Prostate gland (tissue), 2 donors: ENCODE measurements at regions not wholly inside any gene's neighbourhood (a gene's known extent, or its start where the extent isn't known, plus 50 kb on each side); places are given as distances from the start of the nearest gene placed in this dataset.

ENCODE experiments used
- DNase-seq: peaks from one replicate; pipeline ENCODE4 v3.0.0-alpha.2; 2019; ENCODE audit warnings: low spot score
- H3K27ac ChIP-seq, 2 donors: fragments of 200-600 bp; sonication (generic); 2 replicates each; pipeline ENCODE4 v1.5.1; 2017 to 2019
- H3K27me3 ChIP-seq: fragments of 200-600 bp; sonication (generic); replicated peaks from 2 replicates; pipeline ENCODE4 v1.5.1; 2019; ENCODE audit not compliant: insufficient read depth
- H3K36me3 ChIP-seq, 2 donors: fragments of 200-600 bp; sonication (generic); 1 replicate in 1 of 2; 2 replicates in 1 of 2; pipeline versions ENCODE4 v1.5.1 to v1.8.1; 2017 to 2019
- H3K4me1 ChIP-seq: fragments of 200-600 bp; sonication (generic); replicated peaks from 2 replicates; pipeline ENCODE4 v1.5.1; 2019
- H3K4me3 ChIP-seq, 2 donors: fragments of 200-600 bp; sonication (generic); 2 replicates each; pipeline ENCODE4 v1.5.1; 2017 to 2019
- H3K9me3 ChIP-seq: fragments of 200-600 bp; sonication (generic); 2 replicates; pipeline ENCODE4 v1.5.1; 2017
- POLR2A ChIP-seq: fragments of 450-650 bp; IDR thresholded peaks from one replicate; pipeline ENCODE4 v1.6.1; 2016; ENCODE audit warnings: antibody characterized with exemption, mild to moderate bottlenecking
- POLR2AphosphoS5 ChIP-seq: sonication (generic); formaldehyde crosslinking; IDR thresholded peaks from one replicate; pipeline ENCODE4 v1.6.1; 2017; ENCODE audit warnings: antibody characterized with exemption
- WGBS: methylation state at CpG from one replicate; pipeline ENCODE4 v1.1.5; 2018; 5-methylcytosine and 5-hydroxymethylcytosine counted together
- intact Hi-C: fragments of 100-400 bp; cut with DNase I; formaldehyde crosslinking; loops from one replicate; pipeline ENCODE4 v1.14.2; 2022
- TF ChIP-seq, protein P1 (sequence below), 4 experiments: fragments of 200-600 bp in 2 of 4; fragments of 450-650 bp in 2 of 4; sonication (generic) in 2 of 4; IDR thresholded peaks; 1 replicate in 3 of 4; 2 replicates in 1 of 4; pipeline ENCODE4 v1.5.1; 2016 to 2019; ENCODE audit warnings: antibody characterized with exemption in 4 of 4, mild to moderate bottlenecking in 2 of 4, moderate library complexity in 2 of 4

- WGBS = 3% methylated on average over 2 of the region's 2 CpGs
Measured at GRCh38 chr2:58614219-58614618, 373.1 kb upstream of the FANCL start.

GRCh38 chr2:58612973-58613372, 371.8 kb upstream of the FANCL start:
- peaks cover 5% of the 10 kb centered on the region for H3K4me1 ChIP-seq
- intact Hi-C loops = no loop called here
- 86% methylated on average over 6 of the region's 6 CpGs for WGBS
- DNase-seq = no peak
- no peak overlapping the region for H3K27ac ChIP-seq
- H3K27me3 ChIP-seq = peaks cover 4% of the 10 kb centered on the region
- no peaks in the 10 kb centered on the region for H3K9me3 ChIP-seq
- H3K4me3 ChIP-seq = no peak overlapping the region
- TF ChIP-seq, protein P1, sequence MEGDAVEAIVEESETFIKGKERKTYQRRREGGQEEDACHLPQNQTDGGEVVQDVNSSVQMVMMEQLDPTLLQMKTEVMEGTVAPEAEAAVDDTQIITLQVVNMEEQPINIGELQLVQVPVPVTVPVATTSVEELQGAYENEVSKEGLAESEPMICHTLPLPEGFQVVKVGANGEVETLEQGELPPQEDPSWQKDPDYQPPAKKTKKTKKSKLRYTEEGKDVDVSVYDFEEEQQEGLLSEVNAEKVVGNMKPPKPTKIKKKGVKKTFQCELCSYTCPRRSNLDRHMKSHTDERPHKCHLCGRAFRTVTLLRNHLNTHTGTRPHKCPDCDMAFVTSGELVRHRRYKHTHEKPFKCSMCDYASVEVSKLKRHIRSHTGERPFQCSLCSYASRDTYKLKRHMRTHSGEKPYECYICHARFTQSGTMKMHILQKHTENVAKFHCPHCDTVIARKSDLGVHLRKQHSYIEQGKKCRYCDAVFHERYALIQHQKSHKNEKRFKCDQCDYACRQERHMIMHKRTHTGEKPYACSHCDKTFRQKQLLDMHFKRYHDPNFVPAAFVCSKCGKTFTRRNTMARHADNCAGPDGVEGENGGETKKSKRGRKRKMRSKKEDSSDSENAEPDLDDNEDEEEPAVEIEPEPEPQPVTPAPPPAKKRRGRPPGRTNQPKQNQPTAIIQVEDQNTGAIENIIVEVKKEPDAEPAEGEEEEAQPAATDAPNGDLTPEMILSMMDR (IDR thresholded peaks at IDR 0.05) = no peak
- TF ChIP-seq POLR2AphosphoS5 = no peak
- no peak for TF ChIP-seq POLR2A
- H3K36me3 ChIP-seq = no peaks in the 10 kb centered on the region

More at GRCh38 chr2:58614219-58614618, 373.1 kb upstream of the FANCL start:
- no peaks in the 10 kb centered on the region for H3K36me3 ChIP-seq
- no peak overlapping the region for H3K27ac ChIP-seq
- peaks cover 4% of the 10 kb centered on the region for H3K27me3 ChIP-seq
- TF ChIP-seq POLR2AphosphoS5 = peak; percentile 72
- TF ChIP-seq, protein P1 (IDR thresholded peaks at IDR 0.05) = peak in 1 of 4 experiments; percentile 8
- no peak for TF ChIP-seq POLR2A
- intact Hi-C loops = no loop called here
- H3K4me1 ChIP-seq = peaks cover 5% of the 10 kb centered on the region
- DNase-seq = peak; percentile 8
- no peaks in the 10 kb centered on the region for H3K9me3 ChIP-seq
- H3K4me3 ChIP-seq = no peak overlapping the region

GRCh38 chr2:58609326-58609725, 368.2 kb upstream of the FANCL start:
- no peaks in the 10 kb centered on the region for H3K9me3 ChIP-seq
- H3K4me1 ChIP-seq = peaks cover 5% of the 10 kb centered on the region
- TF ChIP-seq, protein P1 (IDR thresholded peaks at IDR 0.05) = no peak
- TF ChIP-seq POLR2A = no peak
- TF ChIP-seq POLR2AphosphoS5 = no peak
- DNase-seq = no peak
- WGBS = 88% methylated on average over 1 of the region's 1 CpG
- H3K4me3 ChIP-seq = no peak overlapping the region
- H3K36me3 ChIP-seq = no peaks in the 10 kb centered on the region
- intact Hi-C loops = no loop called here
- H3K27ac ChIP-seq = no peak overlapping the region
- peaks cover 4% of the 10 kb centered on the region for H3K27me3 ChIP-seq

DNA sequence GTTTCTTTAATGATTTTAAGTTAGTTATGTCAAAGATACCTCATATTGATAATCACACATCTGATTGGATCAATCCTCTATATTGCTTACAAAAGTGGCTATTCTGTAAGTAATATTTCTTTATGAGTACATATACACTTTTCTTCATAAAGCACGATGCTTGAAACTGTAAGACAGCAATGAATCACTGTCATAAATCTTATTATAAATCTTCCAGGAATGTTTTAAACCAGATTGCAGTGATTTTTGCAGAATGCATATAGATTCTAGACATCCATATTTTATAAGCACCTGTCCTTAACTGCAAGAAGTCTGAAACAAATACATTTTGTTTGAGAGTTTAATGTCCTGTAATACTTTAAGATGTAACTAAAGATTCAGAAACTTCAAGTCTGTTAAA, 367.0 kb upstream of the FANCL start:
- TF ChIP-seq, protein P1 (IDR thresholded peaks at IDR 0.05) = no peak
- TF ChIP-seq POLR2A (no peak), POLR2AphosphoS5 (no peak)
- intact Hi-C loops = no loop called here
- 50% methylated on average over 1 of the region's 1 CpG for WGBS
- Histone ChIP-seq H3K27ac (no peak overlapping the region), H3K9me3 (no peaks in the 10 kb centered on the region), H3K4me1 (peaks cover 2% of the 10 kb centered on the region), H3K36me3 (no peaks in the 10 kb centered on the region), H3K4me3 (no peak overlapping the region), H3K27me3 (peaks cover 4% of the 10 kb centered on the region)
- DNase-seq = no peak

DNA sequence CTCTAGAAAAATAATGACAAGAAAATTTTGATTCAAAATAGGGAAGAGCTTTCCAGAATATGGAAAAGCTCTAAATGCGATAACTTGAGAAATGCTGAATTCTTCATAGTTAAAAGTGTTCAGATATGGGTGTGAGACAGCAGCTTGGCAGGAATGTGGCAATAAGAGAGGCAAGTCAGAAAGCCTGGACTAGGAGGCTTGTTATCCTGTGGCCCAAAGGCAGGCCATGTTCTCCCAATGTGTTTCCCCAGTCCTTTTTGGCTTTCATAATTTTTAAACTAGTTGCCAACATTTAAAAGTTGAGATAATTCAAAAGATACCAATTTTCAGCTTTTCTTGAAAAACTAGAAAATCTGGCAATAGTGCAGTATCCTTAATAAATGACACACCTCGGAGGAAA, 366.3 kb upstream of the FANCL start:
- no peak overlapping the region for H3K4me3 ChIP-seq
- intact Hi-C loops = no loop called here
- H3K27me3 ChIP-seq = peaks cover 4% of the 10 kb centered on the region
- no peak overlapping the region for H3K27ac ChIP-seq
- no peaks in the 10 kb centered on the region for H3K36me3 ChIP-seq
- H3K4me1 ChIP-seq = no peaks in the 10 kb centered on the region
- 80% methylated on average over 2 of the region's 2 CpGs for WGBS
- no peak for DNase-seq
- TF ChIP-seq, protein P1 (IDR thresholded peaks at IDR 0.05) = no peak
- TF ChIP-seq POLR2A (no peak), POLR2AphosphoS5 (no peak)
- H3K9me3 ChIP-seq = no peaks in the 10 kb centered on the region
